ENCODE measurements at regions not wholly inside any gene's neighbourhood (a gene's known extent, or its start where the extent isn't known, plus 50 kb on each side); places are given as distances from the start of the nearest gene placed in this dataset.

DNA sequence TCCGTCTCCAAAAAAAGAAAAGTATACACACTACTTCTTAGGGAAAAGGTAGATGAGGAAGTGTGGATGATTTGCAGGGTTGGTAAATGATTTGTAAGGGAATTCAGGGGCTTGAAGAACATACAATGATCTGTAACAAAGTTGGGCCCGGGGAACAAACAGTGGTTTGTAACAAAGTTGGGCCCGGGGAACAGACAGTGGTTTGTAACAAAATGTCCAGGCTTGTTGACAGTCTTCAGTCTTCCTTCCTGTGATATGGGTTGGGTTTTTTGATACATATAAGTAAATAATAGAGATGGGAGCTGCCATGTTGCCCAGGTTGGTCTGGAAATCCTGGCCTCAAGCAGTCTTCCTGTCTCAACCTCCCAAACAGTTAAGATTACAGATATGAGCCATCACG, 83.3 kb upstream of the UXS1 start:
- TF ChIP-seq, protein P1, sequence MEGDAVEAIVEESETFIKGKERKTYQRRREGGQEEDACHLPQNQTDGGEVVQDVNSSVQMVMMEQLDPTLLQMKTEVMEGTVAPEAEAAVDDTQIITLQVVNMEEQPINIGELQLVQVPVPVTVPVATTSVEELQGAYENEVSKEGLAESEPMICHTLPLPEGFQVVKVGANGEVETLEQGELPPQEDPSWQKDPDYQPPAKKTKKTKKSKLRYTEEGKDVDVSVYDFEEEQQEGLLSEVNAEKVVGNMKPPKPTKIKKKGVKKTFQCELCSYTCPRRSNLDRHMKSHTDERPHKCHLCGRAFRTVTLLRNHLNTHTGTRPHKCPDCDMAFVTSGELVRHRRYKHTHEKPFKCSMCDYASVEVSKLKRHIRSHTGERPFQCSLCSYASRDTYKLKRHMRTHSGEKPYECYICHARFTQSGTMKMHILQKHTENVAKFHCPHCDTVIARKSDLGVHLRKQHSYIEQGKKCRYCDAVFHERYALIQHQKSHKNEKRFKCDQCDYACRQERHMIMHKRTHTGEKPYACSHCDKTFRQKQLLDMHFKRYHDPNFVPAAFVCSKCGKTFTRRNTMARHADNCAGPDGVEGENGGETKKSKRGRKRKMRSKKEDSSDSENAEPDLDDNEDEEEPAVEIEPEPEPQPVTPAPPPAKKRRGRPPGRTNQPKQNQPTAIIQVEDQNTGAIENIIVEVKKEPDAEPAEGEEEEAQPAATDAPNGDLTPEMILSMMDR (conservative IDR thresholded peaks at IDR 0.05 in 1 of 2, IDR thresholded peaks at IDR 0.05 in 1 of 2; ENCODE audit: low read depth in 1 of 2, low read length in 2 of 2) = no peak
- no peak for TF ChIP-seq EZH2 (IDR thresholded peaks at IDR 0.05; ENCODE audit: low read length, missing control alignments)

All from fibroblast of lung (primary cell).